Neural cell (in vitro differentiated cells): ENCODE measurements at regions not wholly inside any gene's neighbourhood (a gene's known extent, or its start where the extent isn't known, plus 50 kb on each side); places are given as distances from the start of the nearest gene placed in this dataset.

Source experiments
- H2AFZ ChIP-seq: fragments of 200-600, 300-800 bp; sonication (generic), shearing (Covaris generic); 2 replicates; pipeline ENCODE4 v1.6.0; 2014; ENCODE audit warnings: low read depth, mild to moderate bottlenecking, antibody characterized with exemption, low read length, moderate library complexity
- H3F3A ChIP-seq: fragments of 200-600 bp; shearing (Covaris generic); 2 replicates; pipeline ENCODE4 v1.6.1; 2016; ENCODE audit warnings: mild to moderate bottlenecking, moderate library complexity, mixed read lengths, antibody characterized with exemption, low read length; ENCODE audit not compliant: insufficient read depth, poor library complexity, severe bottlenecking
- H3K27ac ChIP-seq: fragments of 200-600, 300-800 bp; sonication (generic), shearing (Covaris generic); 2 replicates; pipeline ENCODE4 v1.5.1; 2014; ENCODE audit warnings: mild to moderate bottlenecking, low read length, moderate library complexity
- H3K27me3 ChIP-seq: fragments of 300-800, 200-600 bp; sonication (generic), shearing (Covaris generic); 2 replicates; pipeline ENCODE4 v1.6.0; 2014; ENCODE audit warnings: mild to moderate bottlenecking, low read depth, low read length, moderate library complexity; ENCODE audit not compliant: insufficient read depth
- H3K36me3 ChIP-seq: fragments of 300-800, 200-600 bp; sonication (generic), shearing (Covaris generic); 2 replicates; pipeline ENCODE4 v1.5.1; 2014; ENCODE audit warnings: mild to moderate bottlenecking, antibody characterized with exemption, low read length, moderate library complexity; ENCODE audit not compliant: insufficient read depth
- H3K4me2 ChIP-seq: fragments of 300-800, 200-600 bp; sonication (generic), shearing (Covaris generic); 2 replicates; pipeline ENCODE4 v1.6.0; 2014; ENCODE audit warnings: mild to moderate bottlenecking, low read length
- H3K4me3 ChIP-seq: fragments of 300-800, 200-600 bp; sonication (generic), shearing (Covaris generic); 2 replicates; pipeline ENCODE4 v1.5.1; 2014; ENCODE audit warnings: mild to moderate bottlenecking, low read length, moderate library complexity
- H3K79me2 ChIP-seq: fragments of 200-600 bp; shearing (Covaris generic); replicated peaks from 2 replicates; pipeline ENCODE4 v1.6.0; 2014; ENCODE audit warnings: mild to moderate bottlenecking, low read length, moderate library complexity; ENCODE audit not compliant: insufficient read depth
- H3K9ac ChIP-seq: fragments of 300-800, 200-600 bp; sonication (generic), shearing (Covaris generic); 2 replicates; pipeline ENCODE4 v1.6.1; 2016; ENCODE audit warnings: mild to moderate bottlenecking, low read length, mixed read lengths
- H3K9me2 ChIP-seq: fragments of 200-600 bp; shearing (Covaris generic); 2 replicates; pipeline ENCODE4 v1.6.1; 2016; ENCODE audit warnings: mild to moderate bottlenecking, low read length, mixed read lengths; ENCODE audit not compliant: insufficient read depth
- H3K9me3 ChIP-seq: fragments of 200-600, 300-800 bp; sonication (generic), shearing (Covaris generic); 2 replicates; pipeline ENCODE4 v1.6.1; 2016; ENCODE audit warnings: mild to moderate bottlenecking, mixed run types, low read length, moderate library complexity, mixed read lengths
- H4K20me1 ChIP-seq: fragments of 200-600 bp; shearing (Covaris generic); 2 replicates; pipeline ENCODE4 v1.6.1; 2016; ENCODE audit warnings: mild to moderate bottlenecking, mixed run types; ENCODE audit not compliant: insufficient read depth
- EP300 ChIP-seq: fragments of 450-650 bp; conservative IDR thresholded peaks from 2 replicates; pipeline ENCODE4 v1.6.1; 2014; ENCODE audit warnings: antibody characterized with exemption, mild to moderate bottlenecking, moderate library complexity; ENCODE audit not compliant: poor library complexity, severe bottlenecking
- EZH2 ChIP-seq: fragments of 200-600, 300-800 bp; shearing (Covaris generic), sonication (generic); IDR thresholded peaks from 2 replicates; pipeline ENCODE4 v1.6.1; 2014; ENCODE audit warnings: antibody characterized with exemption, low read length, borderline replicate concordance, mild to moderate bottlenecking; ENCODE audit not compliant: insufficient read depth, poor library complexity, severe bottlenecking
- POLR2AphosphoS5 ChIP-seq: IDR thresholded peaks from 2 replicates; pipeline ENCODE4 v1.6.1; 2012
- RAD21 ChIP-seq: fragments of 450-650 bp; conservative IDR thresholded peaks from 2 replicates; pipeline ENCODE4 v1.6.1; 2014; ENCODE audit warnings: antibody characterized with exemption, mild to moderate bottlenecking, moderate library complexity
- SMC3 ChIP-seq: fragments of 450-650 bp; conservative IDR thresholded peaks from 2 replicates; pipeline ENCODE4 v1.6.1; 2014; ENCODE audit warnings: antibody characterized with exemption, mild to moderate bottlenecking, moderate library complexity; ENCODE audit not compliant: poor library complexity
- TAF1 ChIP-seq: IDR thresholded peaks from 2 replicates; pipeline ENCODE4 v1.6.1; 2012; ENCODE audit warnings: low read depth
- TF ChIP-seq, protein P1 (sequence below): IDR thresholded peaks from 2 replicates; pipeline ENCODE4 v1.6.1; 2012; ENCODE audit warnings: borderline replicate concordance

DNA sequence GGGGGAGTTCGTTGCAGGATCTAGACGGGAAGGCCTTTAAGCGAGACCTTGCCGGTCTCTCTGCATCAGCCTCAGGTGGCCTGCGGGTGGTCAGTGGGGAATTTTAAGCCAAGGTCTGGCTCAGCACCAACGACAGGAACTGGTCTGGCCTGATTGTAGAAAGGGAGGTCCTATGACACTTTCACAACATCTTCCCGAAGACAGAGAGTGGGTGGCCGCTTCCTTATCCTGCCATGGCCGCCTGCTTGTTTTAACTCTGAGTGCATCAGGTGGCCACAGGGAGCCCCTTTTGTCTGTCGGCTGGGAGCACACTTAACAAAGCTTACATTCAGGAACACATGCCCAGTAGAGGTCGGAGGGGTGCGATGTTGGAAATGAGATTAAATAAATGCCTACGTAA is 363.7 kb upstream of the MYT1L start:
- Histone ChIP-seq H3K9ac (no peak overlapping the region), H2AFZ (no peak overlapping the region), H4K20me1 (no peaks in the 10 kb centered on the region), H3K27ac (no peak overlapping the region), H3K9me2 (no peaks in the 10 kb centered on the region), H3K4me3 (no peak overlapping the region), H3K4me2 (no peak overlapping the region), H3K79me2 (no peaks in the 10 kb centered on the region), H3K9me3 (no peaks in the 10 kb centered on the region), H3F3A (no peaks in the 10 kb centered on the region), H3K27me3 (no peaks in the 10 kb centered on the region), H3K36me3 (no peaks in the 10 kb centered on the region)
- TF ChIP-seq TAF1 (no peak), RAD21 (no peak), EZH2 (no peak)

DNA sequence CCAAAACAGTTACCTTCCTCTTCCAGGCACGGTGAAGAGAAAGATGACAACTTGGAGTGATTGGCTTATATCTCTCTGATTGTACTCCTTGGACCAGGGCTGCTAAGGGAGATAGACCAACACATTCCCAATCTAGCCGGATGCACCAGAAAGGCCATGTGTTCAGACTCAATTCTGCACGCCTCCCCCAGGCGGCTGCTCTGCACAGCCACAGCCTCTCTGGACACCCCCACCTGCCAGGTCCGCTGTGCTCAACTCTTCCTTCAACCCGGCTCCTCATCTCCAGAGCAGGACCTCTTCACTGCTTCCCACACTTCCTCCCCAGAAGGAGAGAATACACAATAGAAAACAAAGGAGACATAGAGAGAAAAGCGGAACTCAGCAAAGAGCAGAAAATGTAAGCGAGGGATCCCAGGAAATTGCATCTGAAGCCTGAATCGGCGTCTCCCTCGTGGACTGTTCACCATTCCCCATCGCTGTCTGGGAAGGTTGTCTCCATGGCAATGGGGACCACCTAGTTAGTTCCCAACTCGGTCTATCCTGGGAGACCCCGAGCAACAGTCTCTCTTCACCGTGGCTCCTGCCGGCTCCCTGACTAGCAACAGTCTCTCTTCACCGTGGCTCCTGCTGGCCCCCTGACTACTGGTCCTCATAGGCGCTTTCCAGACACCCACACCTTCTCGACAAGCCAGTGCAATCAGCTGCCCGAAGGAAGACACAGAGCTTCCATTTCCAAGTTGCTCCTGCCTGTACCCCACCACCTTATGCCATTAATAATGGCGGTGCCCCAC is 361.7 kb upstream of the MYT1L start:
- no peak overlapping the region for H3K4me3 ChIP-seq
- no peaks in the 10 kb centered on the region for H3K9me2 ChIP-seq
- TF ChIP-seq SMC3 = no peak
- TF ChIP-seq, protein P1, sequence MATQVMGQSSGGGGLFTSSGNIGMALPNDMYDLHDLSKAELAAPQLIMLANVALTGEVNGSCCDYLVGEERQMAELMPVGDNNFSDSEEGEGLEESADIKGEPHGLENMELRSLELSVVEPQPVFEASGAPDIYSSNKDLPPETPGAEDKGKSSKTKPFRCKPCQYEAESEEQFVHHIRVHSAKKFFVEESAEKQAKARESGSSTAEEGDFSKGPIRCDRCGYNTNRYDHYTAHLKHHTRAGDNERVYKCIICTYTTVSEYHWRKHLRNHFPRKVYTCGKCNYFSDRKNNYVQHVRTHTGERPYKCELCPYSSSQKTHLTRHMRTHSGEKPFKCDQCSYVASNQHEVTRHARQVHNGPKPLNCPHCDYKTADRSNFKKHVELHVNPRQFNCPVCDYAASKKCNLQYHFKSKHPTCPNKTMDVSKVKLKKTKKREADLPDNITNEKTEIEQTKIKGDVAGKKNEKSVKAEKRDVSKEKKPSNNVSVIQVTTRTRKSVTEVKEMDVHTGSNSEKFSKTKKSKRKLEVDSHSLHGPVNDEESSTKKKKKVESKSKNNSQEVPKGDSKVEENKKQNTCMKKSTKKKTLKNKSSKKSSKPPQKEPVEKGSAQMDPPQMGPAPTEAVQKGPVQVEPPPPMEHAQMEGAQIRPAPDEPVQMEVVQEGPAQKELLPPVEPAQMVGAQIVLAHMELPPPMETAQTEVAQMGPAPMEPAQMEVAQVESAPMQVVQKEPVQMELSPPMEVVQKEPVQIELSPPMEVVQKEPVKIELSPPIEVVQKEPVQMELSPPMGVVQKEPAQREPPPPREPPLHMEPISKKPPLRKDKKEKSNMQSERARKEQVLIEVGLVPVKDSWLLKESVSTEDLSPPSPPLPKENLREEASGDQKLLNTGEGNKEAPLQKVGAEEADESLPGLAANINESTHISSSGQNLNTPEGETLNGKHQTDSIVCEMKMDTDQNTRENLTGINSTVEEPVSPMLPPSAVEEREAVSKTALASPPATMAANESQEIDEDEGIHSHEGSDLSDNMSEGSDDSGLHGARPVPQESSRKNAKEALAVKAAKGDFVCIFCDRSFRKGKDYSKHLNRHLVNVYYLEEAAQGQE = no peak
- no peak for TF ChIP-seq EZH2
- TF ChIP-seq EP300 = no peak
- no peak for TF ChIP-seq TAF1
- TF ChIP-seq RAD21 = no peak
- no peak for TF ChIP-seq POLR2AphosphoS5
- no peak overlapping the region for H2AFZ ChIP-seq
- no peaks in the 10 kb centered on the region for H3K79me2 ChIP-seq
- H3K9me3 ChIP-seq = no peaks in the 10 kb centered on the region
- no peak overlapping the region for H3K9ac ChIP-seq
- H3K4me2 ChIP-seq = no peak overlapping the region
- H3F3A ChIP-seq = no peaks in the 10 kb centered on the region
- H3K36me3 ChIP-seq = no peaks in the 10 kb centered on the region
- H3K27ac ChIP-seq = no peak overlapping the region
- H3K27me3 ChIP-seq = no peaks in the 10 kb centered on the region
- H4K20me1 ChIP-seq = no peaks in the 10 kb centered on the region

DNA sequence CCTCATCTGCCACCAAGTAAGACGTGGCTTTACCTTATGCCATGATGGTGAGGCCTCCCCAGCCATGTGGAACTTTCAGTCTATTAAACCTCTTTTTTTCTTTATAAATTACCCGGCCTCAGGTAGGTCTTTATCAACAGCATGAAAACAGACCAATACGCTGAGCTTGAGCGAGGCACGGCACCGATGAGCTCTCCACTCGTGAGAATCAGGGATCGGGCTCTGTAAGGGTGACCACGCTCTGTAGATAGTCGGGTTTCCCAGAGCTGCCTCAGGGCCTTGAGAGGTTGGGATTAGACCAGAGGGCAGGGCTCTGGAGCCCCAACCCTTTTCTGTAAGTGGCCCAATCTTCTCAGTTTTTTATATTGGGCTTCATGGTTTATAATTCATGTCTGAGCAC is 360.3 kb upstream of the MYT1L start:
- H3K4me3 ChIP-seq = no peak overlapping the region
- no peaks in the 10 kb centered on the region for H3K9me3 ChIP-seq
- no peak overlapping the region for H3K4me2 ChIP-seq
- H3K79me2 ChIP-seq = no peaks in the 10 kb centered on the region
- no peak overlapping the region for H2AFZ ChIP-seq
- H3K27me3 ChIP-seq = no peaks in the 10 kb centered on the region
- no peak for TF ChIP-seq RAD21
- no peaks in the 10 kb centered on the region for H3F3A ChIP-seq
- H3K36me3 ChIP-seq = no peaks in the 10 kb centered on the region
- H3K27ac ChIP-seq = no peak overlapping the region
- no peak overlapping the region for H3K9ac ChIP-seq
- no peaks in the 10 kb centered on the region for H4K20me1 ChIP-seq
- no peaks in the 10 kb centered on the region for H3K9me2 ChIP-seq
